ENCODE measurements at regions not wholly inside any gene's neighbourhood (a gene's known extent, or its start where the extent isn't known, plus 50 kb on each side); places are given as distances from the start of the nearest gene placed in this dataset.

DNA sequence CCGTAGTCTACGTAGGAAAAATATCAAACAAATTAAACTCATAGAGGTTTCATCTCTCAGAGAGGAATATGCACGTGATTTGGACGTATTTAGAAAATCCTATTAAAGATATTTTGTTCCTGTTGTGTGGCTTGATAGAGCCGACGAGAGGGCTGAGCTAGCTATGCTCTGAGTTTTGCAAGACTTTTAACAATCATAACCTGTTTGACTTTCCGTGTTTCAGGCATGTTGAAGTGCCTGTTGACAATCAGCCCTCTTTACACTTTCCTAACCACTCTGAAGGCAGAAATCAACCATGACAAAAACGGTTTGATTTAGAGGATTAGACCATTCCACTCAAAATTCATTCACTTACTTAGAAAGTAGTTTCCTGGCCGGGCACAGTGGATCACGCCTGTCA, 297.3 kb downstream of the ASMT start:
- intact Hi-C loops (cut with DNase I; ENCODE audit: low total_unique reads): no loop called here
- TF ChIP-seq POLR2AphosphoS5 (IDR thresholded peaks at IDR 0.05) (no peak), POLR2A (IDR thresholded peaks at IDR 0.05) (no peak)
- TF ChIP-seq, protein P1, sequence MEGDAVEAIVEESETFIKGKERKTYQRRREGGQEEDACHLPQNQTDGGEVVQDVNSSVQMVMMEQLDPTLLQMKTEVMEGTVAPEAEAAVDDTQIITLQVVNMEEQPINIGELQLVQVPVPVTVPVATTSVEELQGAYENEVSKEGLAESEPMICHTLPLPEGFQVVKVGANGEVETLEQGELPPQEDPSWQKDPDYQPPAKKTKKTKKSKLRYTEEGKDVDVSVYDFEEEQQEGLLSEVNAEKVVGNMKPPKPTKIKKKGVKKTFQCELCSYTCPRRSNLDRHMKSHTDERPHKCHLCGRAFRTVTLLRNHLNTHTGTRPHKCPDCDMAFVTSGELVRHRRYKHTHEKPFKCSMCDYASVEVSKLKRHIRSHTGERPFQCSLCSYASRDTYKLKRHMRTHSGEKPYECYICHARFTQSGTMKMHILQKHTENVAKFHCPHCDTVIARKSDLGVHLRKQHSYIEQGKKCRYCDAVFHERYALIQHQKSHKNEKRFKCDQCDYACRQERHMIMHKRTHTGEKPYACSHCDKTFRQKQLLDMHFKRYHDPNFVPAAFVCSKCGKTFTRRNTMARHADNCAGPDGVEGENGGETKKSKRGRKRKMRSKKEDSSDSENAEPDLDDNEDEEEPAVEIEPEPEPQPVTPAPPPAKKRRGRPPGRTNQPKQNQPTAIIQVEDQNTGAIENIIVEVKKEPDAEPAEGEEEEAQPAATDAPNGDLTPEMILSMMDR (IDR thresholded peaks at IDR 0.05): no peak
- DNase-seq (ENCODE audit: low spot score in 2 of 2): no peak
- H3K9me3 ChIP-seq: peaks cover 4 to 6% of the 10 kb centered on the region in 2 donors
- no peaks in the 10 kb centered on the region for H3K27me3 ChIP-seq
- no peaks in the 10 kb centered on the region for H3K4me1 ChIP-seq
- H3K4me3 ChIP-seq: no peak overlapping the region
- H3K27ac ChIP-seq: no peak overlapping the region
- no peaks in the 10 kb centered on the region for H3K36me3 ChIP-seq

DNA sequence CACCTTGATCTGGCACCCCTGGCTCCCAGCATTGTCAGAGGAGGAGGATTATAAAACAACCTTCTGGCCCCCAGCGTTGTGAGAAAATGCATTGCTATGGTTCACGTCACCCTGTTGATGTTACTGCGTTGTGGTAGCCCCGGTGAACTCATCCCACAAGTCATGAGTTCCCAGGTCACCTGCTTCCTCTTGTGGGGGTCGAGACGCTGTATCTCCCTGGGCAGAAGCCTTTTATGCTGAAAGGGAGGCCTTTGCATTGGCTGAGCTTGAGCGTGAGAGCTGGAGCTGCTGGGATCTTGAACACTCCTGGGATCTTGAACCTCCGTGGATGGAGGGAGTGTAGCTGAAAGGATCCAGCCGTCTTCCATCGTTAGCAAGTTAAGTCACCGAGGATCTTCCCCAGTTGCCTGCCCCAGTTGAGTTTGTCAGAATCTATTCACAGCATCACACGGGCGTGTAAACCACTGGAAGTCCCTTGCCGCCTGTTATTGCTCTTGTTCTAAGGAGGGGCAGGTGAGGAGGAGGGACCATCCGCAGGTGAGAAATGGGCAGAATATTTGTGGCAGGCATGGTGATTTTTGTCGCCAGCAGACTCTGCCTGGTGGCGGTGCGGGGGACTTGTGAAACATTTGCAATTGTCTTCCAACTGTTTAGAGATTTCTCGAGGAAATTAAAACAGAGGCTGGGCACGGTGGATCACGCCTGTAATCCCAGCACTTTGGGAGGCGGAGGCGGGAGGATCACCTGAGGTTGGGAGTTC, 299.9 kb downstream of the ASMT start:
- no peaks in the 10 kb centered on the region for H3K36me3 ChIP-seq
- H3K27me3 ChIP-seq: no peaks in the 10 kb centered on the region
- intact Hi-C loops (cut with DNase I; ENCODE audit: low total_unique reads): no loop called here
- no peaks in the 10 kb centered on the region for H3K4me1 ChIP-seq
- H3K27ac ChIP-seq: no peak overlapping the region
- H3K4me3 ChIP-seq: no peak overlapping the region
- H3K9me3 ChIP-seq: peaks cover 0 to 4% of the 10 kb centered on the region in 2 donors
- no peak for TF ChIP-seq POLR2AphosphoS5 (IDR thresholded peaks at IDR 0.05)
- TF ChIP-seq, protein P1 (IDR thresholded peaks at IDR 0.05): no peak
- no peak for TF ChIP-seq POLR2A (IDR thresholded peaks at IDR 0.05)
- DNase-seq (ENCODE audit: low spot score in 2 of 2): no peak

DNA sequence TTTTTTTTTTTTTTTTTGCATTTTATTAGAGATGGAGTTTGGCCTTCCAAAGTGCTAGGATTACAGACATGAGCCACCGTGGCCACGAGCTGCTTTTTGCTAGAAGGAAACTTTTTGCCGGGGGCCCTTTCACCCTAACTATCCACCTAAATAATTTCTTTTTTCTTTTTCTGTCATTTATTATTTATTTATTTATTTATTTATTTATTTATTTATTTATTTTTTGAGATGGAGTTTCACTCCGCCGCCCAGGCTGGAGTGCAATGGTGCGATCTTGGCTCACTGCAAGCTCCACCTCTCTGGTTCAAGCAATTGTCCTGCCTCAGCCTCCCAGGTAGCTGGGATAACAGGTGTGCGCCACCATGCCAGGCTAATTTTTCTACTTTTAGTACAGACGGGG, 303.9 kb downstream of the ASMT start:
- no peak for DNase-seq (ENCODE audit: low spot score in 2 of 2)
- TF ChIP-seq, protein P1 (IDR thresholded peaks at IDR 0.05): no peak
- TF ChIP-seq POLR2A (IDR thresholded peaks at IDR 0.05) (no peak), POLR2AphosphoS5 (IDR thresholded peaks at IDR 0.05) (no peak)
- Histone ChIP-seq H3K36me3 (no peaks in the 10 kb centered on the region), H3K27ac (no peak overlapping the region), H3K4me3 (no peak overlapping the region), H3K4me1 (no peaks in the 10 kb centered on the region), H3K9me3 (peaks cover 0 to 4% of the 10 kb centered on the region in 2 donors), H3K27me3 (no peaks in the 10 kb centered on the region)
- intact Hi-C loops (cut with DNase I; ENCODE audit: low total_unique reads): no loop called here

DNA sequence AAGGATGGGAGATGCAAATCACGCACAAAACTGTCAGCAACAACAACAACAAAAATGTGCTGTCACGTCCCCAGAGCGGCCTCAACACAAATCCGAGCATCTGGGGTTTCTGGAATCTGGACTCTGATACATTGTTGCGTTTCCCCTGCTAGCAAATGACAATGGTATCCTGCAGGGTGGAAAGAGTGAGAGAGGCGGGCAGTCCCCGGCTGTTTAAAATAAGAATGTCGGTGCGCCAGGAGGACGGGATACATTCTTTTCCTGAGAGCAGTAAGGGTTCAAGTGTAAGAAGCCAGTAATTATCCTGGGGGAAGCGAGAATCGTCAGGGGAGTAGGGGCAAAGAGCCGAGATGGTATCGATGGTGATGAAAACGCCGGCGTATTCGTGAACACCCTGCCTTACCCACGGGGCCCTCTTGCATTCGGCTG, 310.2 kb downstream of the ASMT start:
- TF ChIP-seq POLR2AphosphoS5 (IDR thresholded peaks at IDR 0.05) (no peak), POLR2A (IDR thresholded peaks at IDR 0.05) (no peak)
- TF ChIP-seq, protein P1 (IDR thresholded peaks at IDR 0.05): no peak
- H3K4me3 ChIP-seq: no peak overlapping the region
- intact Hi-C loops (cut with DNase I; ENCODE audit: low total_unique reads): no loop called here
- no peak overlapping the region for H3K27ac ChIP-seq
- no peaks in the 10 kb centered on the region for H3K9me3 ChIP-seq
- H3K4me1 ChIP-seq: no peaks in the 10 kb centered on the region
- DNase-seq (ENCODE audit: low spot score in 2 of 2): no peak
- no peaks in the 10 kb centered on the region for H3K36me3 ChIP-seq
- H3K27me3 ChIP-seq: no peaks in the 10 kb centered on the region

DNA sequence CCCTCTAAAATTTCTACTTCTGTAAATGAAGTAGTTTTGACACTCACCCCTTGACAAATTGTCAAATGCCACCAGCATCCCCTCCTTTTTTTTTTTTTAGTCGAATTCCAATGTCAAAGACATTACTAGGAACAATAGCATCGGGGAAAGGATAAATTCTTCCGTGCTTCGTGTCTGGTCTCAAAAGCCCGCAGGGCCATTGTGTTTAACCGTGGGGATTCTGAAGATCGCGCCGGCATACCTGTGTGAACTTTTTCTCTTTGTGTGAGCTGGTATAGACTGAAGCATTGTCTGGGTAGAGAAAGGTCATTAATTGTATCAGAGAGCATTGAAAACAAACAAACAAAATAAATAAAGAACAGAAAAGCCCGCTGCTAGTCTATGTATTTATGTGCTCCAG, 313.9 kb downstream of the ASMT start:
- no peak for DNase-seq (ENCODE audit: low spot score in 2 of 2)
- Histone ChIP-seq H3K4me3 (no peak overlapping the region), H3K36me3 (no peaks in the 10 kb centered on the region), H3K9me3 (no peaks in the 10 kb centered on the region), H3K27me3 (no peaks in the 10 kb centered on the region), H3K27ac (no peak overlapping the region), H3K4me1 (no peaks in the 10 kb centered on the region)
- no peak for TF ChIP-seq POLR2AphosphoS5 (IDR thresholded peaks at IDR 0.05)
- TF ChIP-seq POLR2A (IDR thresholded peaks at IDR 0.05): no peak
- TF ChIP-seq, protein P1 (IDR thresholded peaks at IDR 0.05): no peak
- intact Hi-C loops (cut with DNase I; ENCODE audit: low total_unique reads): no loop called here
